ENCODE measurements at regions not wholly inside any gene's neighbourhood (a gene's known extent, or its start where the extent isn't known, plus 50 kb on each side); places are given as distances from the start of the nearest gene placed in this dataset.

GRCh38 chr1:22273686-22274681 lies 131.1 kb upstream of the WNT4 start:
- H3K27ac ChIP-seq, result no peak overlapping the region

GRCh38 chr1:22275167-22275566 lies 132.3 kb upstream of the WNT4 start:
- TF ChIP-seq, protein P1, sequence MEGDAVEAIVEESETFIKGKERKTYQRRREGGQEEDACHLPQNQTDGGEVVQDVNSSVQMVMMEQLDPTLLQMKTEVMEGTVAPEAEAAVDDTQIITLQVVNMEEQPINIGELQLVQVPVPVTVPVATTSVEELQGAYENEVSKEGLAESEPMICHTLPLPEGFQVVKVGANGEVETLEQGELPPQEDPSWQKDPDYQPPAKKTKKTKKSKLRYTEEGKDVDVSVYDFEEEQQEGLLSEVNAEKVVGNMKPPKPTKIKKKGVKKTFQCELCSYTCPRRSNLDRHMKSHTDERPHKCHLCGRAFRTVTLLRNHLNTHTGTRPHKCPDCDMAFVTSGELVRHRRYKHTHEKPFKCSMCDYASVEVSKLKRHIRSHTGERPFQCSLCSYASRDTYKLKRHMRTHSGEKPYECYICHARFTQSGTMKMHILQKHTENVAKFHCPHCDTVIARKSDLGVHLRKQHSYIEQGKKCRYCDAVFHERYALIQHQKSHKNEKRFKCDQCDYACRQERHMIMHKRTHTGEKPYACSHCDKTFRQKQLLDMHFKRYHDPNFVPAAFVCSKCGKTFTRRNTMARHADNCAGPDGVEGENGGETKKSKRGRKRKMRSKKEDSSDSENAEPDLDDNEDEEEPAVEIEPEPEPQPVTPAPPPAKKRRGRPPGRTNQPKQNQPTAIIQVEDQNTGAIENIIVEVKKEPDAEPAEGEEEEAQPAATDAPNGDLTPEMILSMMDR (IDR thresholded peaks at IDR 0.05), result no peak
- TF ChIP-seq ZFX (IDR thresholded peaks at IDR 0.05; ENCODE audit: borderline replicate concordance), result no peak
- H3K27ac ChIP-seq, result no peak overlapping the region

More at GRCh38 chr1:22273686-22274681, 131.1 kb upstream of the WNT4 start:
- TF ChIP-seq, protein P1 (IDR thresholded peaks at IDR 0.05), result no peak
- TF ChIP-seq ZFX (IDR thresholded peaks at IDR 0.05; ENCODE audit: borderline replicate concordance), result no peak

- no peak overlapping the region for H3K27ac ChIP-seq
- no peak for TF ChIP-seq ZFX (IDR thresholded peaks at IDR 0.05; ENCODE audit: borderline replicate concordance)
- TF ChIP-seq, protein P1 (IDR thresholded peaks at IDR 0.05), result peak; percentile 90
Observed at GRCh38 chr1:22275626-22276395, 132.9 kb upstream of the WNT4 start.

- H3K27ac ChIP-seq, result no peak overlapping the region
- TF ChIP-seq ZFX (IDR thresholded peaks at IDR 0.05; ENCODE audit: borderline replicate concordance), result no peak
- TF ChIP-seq, protein P1 (IDR thresholded peaks at IDR 0.05), result no peak
Observed at GRCh38 chr1:22276396-22276748, 133.5 kb upstream of the WNT4 start.

DNA sequence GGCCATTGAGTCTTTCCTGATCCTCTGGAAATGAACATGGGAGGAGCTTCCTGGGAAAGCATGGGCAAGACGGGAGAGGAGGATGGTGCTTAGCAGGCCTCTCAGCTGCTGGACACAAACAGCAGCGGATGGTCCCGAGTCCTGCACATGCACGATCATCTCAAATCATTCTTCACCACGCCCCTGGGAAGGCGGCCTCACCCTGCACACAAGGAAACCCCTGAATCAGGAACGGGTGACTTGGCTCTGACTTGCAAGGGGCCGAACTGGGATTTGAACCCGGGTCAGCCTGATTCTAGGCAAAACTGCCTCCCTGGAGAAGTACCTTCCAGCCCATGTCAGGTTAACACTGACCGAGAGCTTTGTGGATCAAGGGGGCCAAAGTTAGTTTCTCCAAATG lies 134.8 kb upstream of the WNT4 start:
- TF ChIP-seq, protein P1 (IDR thresholded peaks at IDR 0.05), result no peak
- TF ChIP-seq ZFX (IDR thresholded peaks at IDR 0.05; ENCODE audit: borderline replicate concordance), result no peak
- no peak overlapping the region for H3K27ac ChIP-seq

GRCh38 chr1:22279735-22280134 lies 136.8 kb upstream of the WNT4 start:
- no peak for TF ChIP-seq ZFX (IDR thresholded peaks at IDR 0.05; ENCODE audit: borderline replicate concordance)
- TF ChIP-seq, protein P1 (IDR thresholded peaks at IDR 0.05), result no peak
- no peak overlapping the region for H3K27ac ChIP-seq
